ENCODE measurements at regions not wholly inside any gene's neighbourhood (a gene's known extent, or its start where the extent isn't known, plus 50 kb on each side); places are given as distances from the start of the nearest gene placed in this dataset.

DNA sequence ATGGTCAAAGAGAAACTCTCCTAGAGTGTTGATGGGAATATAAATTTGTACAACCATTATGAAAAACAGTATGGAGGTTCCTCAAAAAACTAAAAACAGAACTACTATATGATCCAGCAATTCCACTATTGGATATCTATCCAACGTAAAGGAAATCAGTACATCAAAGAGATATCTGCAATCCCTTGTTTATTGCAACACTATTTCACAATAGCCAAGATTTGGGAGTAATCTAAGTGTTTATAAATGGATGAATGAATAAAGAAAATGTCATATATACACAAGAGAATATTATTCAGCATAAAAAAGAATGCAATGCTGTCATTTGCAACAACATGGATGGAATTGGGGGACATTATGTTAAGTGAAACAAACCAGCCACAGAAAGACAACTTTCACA, 1118.1 kb upstream of the PRKX start:
- no peak overlapping the region for H3K4me3 ChIP-seq
- no peaks in the 10 kb centered on the region for H3K36me3 ChIP-seq
- TF ChIP-seq CTCF (IDR thresholded peaks at IDR 0.05; ENCODE audit: low read depth, low read length) = no peak
- no peaks in the 10 kb centered on the region for H3K9me3 ChIP-seq (ENCODE audit: low read depth)
- no peak overlapping the region for H3K27ac ChIP-seq
- H3K4me1 ChIP-seq (ENCODE audit: low read depth) = no peaks in the 10 kb centered on the region
- H3K27me3 ChIP-seq = no peaks in the 10 kb centered on the region
- no peak for DNase-seq (ENCODE audit: low read depth in 1 of 2, low spot score in 1 of 2)

DNA sequence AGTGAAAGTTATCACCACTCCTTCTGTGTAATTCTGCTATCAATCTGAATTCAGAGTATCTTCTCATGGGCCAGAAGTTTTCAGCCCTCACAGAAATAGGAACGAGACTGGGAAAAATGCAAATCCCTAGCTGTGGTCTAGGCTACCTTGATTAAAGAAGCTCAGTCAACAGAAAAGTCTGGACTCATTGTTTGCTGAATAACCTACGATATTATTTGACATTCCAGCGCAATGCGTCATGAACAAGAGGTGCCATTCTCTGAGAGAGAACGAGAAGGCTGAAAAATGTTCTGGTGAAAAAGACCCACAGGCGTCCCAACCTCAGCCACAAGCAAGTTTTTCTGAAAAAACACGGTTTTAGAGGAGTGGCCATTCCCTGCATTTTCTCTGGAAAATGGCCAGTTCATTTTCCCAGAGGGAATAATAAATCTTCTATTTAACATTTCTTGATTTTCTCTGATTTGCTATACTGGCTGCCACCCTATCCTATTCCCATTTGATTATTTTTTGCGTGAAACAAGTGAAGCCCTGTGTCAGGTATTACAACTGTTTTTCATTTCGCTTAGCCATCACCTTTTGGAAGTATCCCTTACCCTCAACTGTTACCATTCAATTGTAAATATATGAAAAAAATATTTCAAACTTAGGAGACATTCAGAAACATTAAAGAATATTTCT, 1117.6 kb upstream of the PRKX start:
- H3K27ac ChIP-seq = no peak overlapping the region

DNA sequence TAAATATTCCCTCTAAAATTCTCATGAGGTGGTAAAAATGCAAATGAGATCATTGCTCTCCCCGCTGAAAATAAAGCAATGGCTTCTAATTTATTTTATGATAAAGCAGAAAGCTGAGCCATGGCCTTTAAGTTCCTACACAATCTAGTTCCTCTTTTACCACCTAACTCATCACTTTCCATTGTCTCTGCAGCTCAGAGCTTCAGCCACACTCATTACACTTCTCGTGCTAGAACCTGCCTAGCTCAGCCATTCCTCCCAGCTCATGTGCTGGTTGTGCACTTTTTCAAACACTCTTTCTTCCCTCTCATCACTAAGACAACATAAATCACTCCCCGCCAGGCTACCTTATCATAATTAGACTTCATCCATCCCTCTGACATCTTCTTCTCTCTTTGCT, 1112.1 kb upstream of the PRKX start:
- TF ChIP-seq CTCF (IDR thresholded peaks at IDR 0.05; ENCODE audit: low read depth, low read length) = no peak
- Histone ChIP-seq H3K4me1 (ENCODE audit: low read depth) (no peaks in the 10 kb centered on the region), H3K27me3 (no peaks in the 10 kb centered on the region), H3K27ac (no peak overlapping the region), H3K36me3 (no peaks in the 10 kb centered on the region), H3K9me3 (ENCODE audit: low read depth) (no peaks in the 10 kb centered on the region), H3K4me3 (no peak overlapping the region)
- DNase-seq (ENCODE audit: low read depth in 1 of 2, low spot score in 1 of 2) = no peak

More for the DNA sequence above, 1117.6 kb upstream of the PRKX start:
- Histone ChIP-seq H3K9me3 (ENCODE audit: low read depth) (no peaks in the 10 kb centered on the region), H3K4me3 (no peak overlapping the region), H3K36me3 (no peaks in the 10 kb centered on the region), H3K27me3 (no peaks in the 10 kb centered on the region), H3K4me1 (ENCODE audit: low read depth) (no peaks in the 10 kb centered on the region)
- no peak for DNase-seq (ENCODE audit: low read depth in 1 of 2, low spot score in 1 of 2)
- no peak for TF ChIP-seq CTCF (IDR thresholded peaks at IDR 0.05; ENCODE audit: low read depth, low read length)

GRCh38 chrX:4809571-4809970, 1096.1 kb upstream of the PRKX start:
- no peak overlapping the region for H3K27ac ChIP-seq
- DNase-seq (ENCODE audit: low read depth in 1 of 2, low spot score in 1 of 2) = no peak
- H3K27me3 ChIP-seq = no peaks in the 10 kb centered on the region
- no peaks in the 10 kb centered on the region for H3K36me3 ChIP-seq
- H3K4me3 ChIP-seq = no peak overlapping the region
- H3K9me3 ChIP-seq (ENCODE audit: low read depth) = no peaks in the 10 kb centered on the region
- H3K4me1 ChIP-seq (ENCODE audit: low read depth) = peaks cover 9% of the 10 kb centered on the region
- TF ChIP-seq CTCF (IDR thresholded peaks at IDR 0.05; ENCODE audit: low read depth, low read length) = no peak

- TF ChIP-seq CTCF (IDR thresholded peaks at IDR 0.05; ENCODE audit: low read depth, low read length) = no peak
- no peak overlapping the region for H3K4me3 ChIP-seq
These were observed 1092.1 kb upstream of the PRKX start for GRCh38 chrX:4805502-4805901.

More at GRCh38 chrX:4805502-4805901, 1092.1 kb upstream of the PRKX start:
- H3K27ac ChIP-seq = peak overlapping the region; percentile 95
- no peaks in the 10 kb centered on the region for H3K9me3 ChIP-seq (ENCODE audit: low read depth)
- H3K36me3 ChIP-seq = no peaks in the 10 kb centered on the region
- peak in 1 of 2 donors; percentile 78 for DNase-seq (ENCODE audit: low read depth in 1 of 2, low spot score in 1 of 2)
- H3K27me3 ChIP-seq = no peaks in the 10 kb centered on the region
- H3K4me1 ChIP-seq (ENCODE audit: low read depth) = peaks cover 9% of the 10 kb centered on the region

Data from cardiac muscle cell (in vitro differentiated cells and primary cell).